ENCODE measurements at regions not wholly inside any gene's neighbourhood (a gene's known extent, or its start where the extent isn't known, plus 50 kb on each side); places are given as distances from the start of the nearest gene placed in this dataset.

DNA sequence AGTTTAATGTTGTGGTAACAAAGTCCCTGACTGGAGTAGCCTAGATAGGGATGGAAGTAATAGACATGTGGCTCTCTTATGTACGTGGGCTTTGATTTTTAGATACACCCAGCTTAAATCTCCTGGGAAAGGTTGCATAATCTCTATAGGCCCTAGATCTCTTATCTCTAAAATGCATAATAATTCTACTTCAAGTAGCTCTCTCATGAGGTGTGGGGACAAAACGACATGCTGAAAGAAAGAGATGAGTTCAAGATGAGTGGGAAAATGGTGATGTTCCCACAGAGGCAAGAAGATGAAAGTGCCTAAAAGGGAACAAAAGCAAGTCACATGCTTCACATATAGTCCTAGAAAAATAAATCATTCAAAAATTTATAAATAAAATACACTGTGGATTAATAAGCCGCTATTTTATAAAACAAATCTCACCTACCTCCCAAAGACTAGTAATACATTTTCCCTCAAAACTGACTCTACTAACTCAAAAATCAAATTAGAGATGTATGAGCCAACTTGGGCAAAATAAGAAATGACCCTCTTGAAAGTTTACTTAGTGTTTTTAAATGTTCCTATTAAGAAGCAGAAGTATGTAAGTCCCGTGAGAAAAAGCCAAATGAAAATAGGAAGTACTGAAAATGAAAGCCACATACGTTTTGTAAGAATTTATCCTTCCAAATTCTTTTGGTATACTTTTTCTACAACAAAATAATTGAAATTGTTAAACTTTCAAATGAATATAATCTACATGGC, 148.2 kb upstream of the ITGA4 start:
- peak; percentile 20 to 32 for ATAC-seq (ENCODE audit: low read depth in 2 of 2)
- Mint-ChIP-seq H3K27me3 (no peaks in the 10 kb centered on the region), H3K36me3 (no peaks in the 10 kb centered on the region), H3K4me1 (peaks cover 65 to 84% (median 80%) of the 10 kb centered on the region in 3 donors), H3K27ac (peak overlapping the region; percentile 89 to 99 (median 96)), H3K4me3 (peak overlapping the region; percentile 72 to 90 (median 79)), H3K9me3 (no peaks in the 10 kb centered on the region)
- DNase-seq = peak; percentile 53

DNA sequence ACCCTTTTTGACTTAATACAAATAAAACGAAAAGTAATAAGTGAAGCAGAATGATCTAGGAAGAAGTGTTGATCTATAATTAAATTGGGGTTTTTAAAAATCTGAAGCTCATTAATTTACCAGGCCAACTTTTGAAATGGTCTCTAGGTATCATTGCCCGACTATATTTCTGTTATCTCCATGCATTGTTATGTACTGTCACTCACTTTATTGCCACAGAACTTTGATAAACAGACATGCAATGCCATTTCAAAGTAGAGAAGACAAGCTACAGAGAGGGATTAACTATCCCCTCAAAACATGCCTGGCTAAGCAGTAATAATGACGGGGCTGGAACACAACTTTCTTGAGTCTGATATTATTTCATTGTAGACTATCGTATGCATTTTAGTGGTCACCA, 147.6 kb upstream of the ITGA4 start:
- Mint-ChIP-seq H3K9me3 (no peaks in the 10 kb centered on the region), H3K27me3 (no peaks in the 10 kb centered on the region), H3K36me3 (no peaks in the 10 kb centered on the region), H3K4me1 (peaks cover 63 to 84% (median 81%) of the 10 kb centered on the region in 3 donors), H3K27ac (peak overlapping the region; percentile 89 to 99 (median 96)), H3K4me3 (peak overlapping the region; percentile 72 to 90 (median 79))
- DNase-seq = no peak
- no peak for ATAC-seq (ENCODE audit: low read depth in 2 of 2)

- Mint-ChIP-seq H3K4me3 (peak overlapping the region in 3 of 8 donors; percentile 20 to 69 (median 39)), H3K36me3 (no peaks in the 10 kb centered on the region), H3K27me3 (no peaks in the 10 kb centered on the region), H3K27ac (peak overlapping the region in 4 of 6 donors; percentile 7 to 94 (median 58)), H3K4me1 (peaks cover 53 to 71% (median 69%) of the 10 kb centered on the region in 3 donors), H3K9me3 (no peaks in the 10 kb centered on the region)
- no peak for ATAC-seq (ENCODE audit: low read depth in 2 of 2)
- DNase-seq = no peak
These were observed 146.2 kb upstream of the ITGA4 start for GRCh38 chr2:181310967-181311366.

DNA sequence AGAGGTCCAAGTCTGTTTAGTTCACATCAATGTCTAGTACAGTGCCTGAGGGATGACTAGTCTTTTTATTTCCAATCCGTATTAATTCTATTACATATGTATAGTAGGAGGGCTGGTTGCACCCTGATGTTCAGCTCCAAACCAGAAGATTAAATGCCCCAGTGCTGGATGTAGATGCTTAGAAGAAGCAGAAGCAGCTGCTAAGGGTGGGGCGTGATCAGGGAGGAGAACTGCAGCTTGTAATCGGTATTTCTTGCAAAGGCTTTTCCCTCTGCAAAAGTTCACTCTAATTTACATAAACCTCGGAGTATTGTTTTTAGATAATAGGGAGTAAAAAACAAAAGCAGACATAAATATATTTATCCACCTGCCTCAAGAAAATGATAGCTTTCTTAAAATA, 145.3 kb upstream of the ITGA4 start:
- H3K4me1 Mint-ChIP-seq = peaks cover 46 to 62% (median 60%) of the 10 kb centered on the region in 3 donors
- peak overlapping the region; percentile 45 to 88 (median 80) for H3K4me3 Mint-ChIP-seq
- ATAC-seq (ENCODE audit: low read depth in 2 of 2) (peak; percentile 61 to 62), DNase-seq (peak; percentile 46)
- H3K27ac Mint-ChIP-seq = peak overlapping the region; percentile 94 to 98 (median 96)
- no peaks in the 10 kb centered on the region for H3K27me3 Mint-ChIP-seq
- H3K36me3 Mint-ChIP-seq = no peaks in the 10 kb centered on the region
- H3K9me3 Mint-ChIP-seq = no peaks in the 10 kb centered on the region

DNA sequence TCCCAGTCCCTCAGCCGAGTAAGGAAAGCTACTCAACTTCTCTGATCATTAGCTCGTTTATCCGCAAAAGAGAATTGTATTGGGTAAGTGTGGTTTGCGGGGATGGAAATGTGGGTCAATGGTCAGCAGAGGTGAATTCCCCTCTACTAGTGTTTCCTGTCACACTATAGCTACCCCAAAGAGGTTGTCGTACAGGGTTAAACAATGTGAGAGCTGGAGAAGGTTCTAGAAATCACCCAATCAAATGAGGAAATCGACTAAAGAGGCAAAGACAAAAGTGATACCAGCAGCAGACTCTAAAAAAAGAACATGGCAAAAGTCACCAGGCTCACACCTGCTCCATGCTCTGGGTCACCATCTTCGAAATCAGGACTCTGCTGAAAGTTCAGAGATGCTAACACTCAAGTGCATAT, 144.7 kb upstream of the ITGA4 start:
- ATAC-seq (ENCODE audit: low read depth in 2 of 2) (peak; percentile 65 to 72), DNase-seq (peak; percentile 58)
- Mint-ChIP-seq H3K36me3 (no peaks in the 10 kb centered on the region), H3K27ac (peak overlapping the region; percentile 94 to 98 (median 96)), H3K4me3 (peak overlapping the region; percentile 45 to 88 (median 80)), H3K9me3 (no peaks in the 10 kb centered on the region), H3K27me3 (no peaks in the 10 kb centered on the region), H3K4me1 (peaks cover 43 to 55% (median 55%) of the 10 kb centered on the region in 3 donors)

DNA sequence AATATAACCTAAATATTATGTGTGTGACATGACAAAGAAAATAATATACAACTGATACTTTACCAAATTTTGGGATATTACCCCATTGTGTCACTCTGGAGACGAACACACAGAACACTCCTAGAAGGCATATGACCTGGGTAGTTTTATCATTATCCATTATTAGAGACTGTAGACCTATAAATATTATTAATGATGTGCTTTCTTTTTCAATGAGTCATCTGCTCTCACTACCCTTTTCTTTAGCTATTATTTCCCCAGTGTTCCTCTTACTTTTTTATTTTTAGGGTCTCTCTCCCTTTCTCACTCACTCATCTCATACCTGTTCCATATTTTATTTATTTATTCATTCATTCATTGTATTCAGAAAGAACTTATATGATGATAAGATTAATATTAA, 143.3 kb upstream of the ITGA4 start:
- no peak for ATAC-seq (ENCODE audit: low read depth in 2 of 2)
- Mint-ChIP-seq H3K27me3 (no peaks in the 10 kb centered on the region), H3K9me3 (no peaks in the 10 kb centered on the region), H3K4me1 (peaks cover 36 to 42% (median 42%) of the 10 kb centered on the region in 3 donors), H3K27ac (peak overlapping the region; percentile 87 to 98 (median 95)), H3K4me3 (peak overlapping the region in 4 of 8 donors; percentile 19 to 73 (median 56)), H3K36me3 (no peaks in the 10 kb centered on the region)
- no peak for DNase-seq

DNA sequence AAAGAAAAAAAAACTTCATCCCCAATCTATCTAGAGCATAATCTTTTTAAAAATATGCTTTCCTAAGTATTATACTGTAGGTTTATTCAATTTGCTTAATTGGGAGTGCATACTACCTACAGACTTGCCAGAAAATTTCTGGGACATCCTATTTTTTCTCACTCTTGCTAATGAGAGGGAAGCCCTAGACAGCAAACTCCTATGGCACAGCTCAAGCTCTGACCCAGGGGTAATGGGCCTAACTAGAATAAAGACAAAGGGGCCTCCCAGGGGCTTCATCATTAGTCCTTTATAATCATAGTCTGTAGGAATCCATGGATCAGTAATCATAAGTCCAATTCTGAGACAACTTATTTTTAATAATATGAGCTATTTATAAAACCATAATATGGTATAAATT, 142.6 kb upstream of the ITGA4 start:
- Mint-ChIP-seq H3K27ac (peak overlapping the region; percentile 87 to 98 (median 95)), H3K27me3 (no peaks in the 10 kb centered on the region), H3K9me3 (no peaks in the 10 kb centered on the region), H3K36me3 (no peaks in the 10 kb centered on the region), H3K4me3 (no peak overlapping the region), H3K4me1 (peaks cover 29 to 38% (median 35%) of the 10 kb centered on the region in 3 donors)
- DNase-seq (no peak), ATAC-seq (ENCODE audit: low read depth in 2 of 2) (no peak)

DNA sequence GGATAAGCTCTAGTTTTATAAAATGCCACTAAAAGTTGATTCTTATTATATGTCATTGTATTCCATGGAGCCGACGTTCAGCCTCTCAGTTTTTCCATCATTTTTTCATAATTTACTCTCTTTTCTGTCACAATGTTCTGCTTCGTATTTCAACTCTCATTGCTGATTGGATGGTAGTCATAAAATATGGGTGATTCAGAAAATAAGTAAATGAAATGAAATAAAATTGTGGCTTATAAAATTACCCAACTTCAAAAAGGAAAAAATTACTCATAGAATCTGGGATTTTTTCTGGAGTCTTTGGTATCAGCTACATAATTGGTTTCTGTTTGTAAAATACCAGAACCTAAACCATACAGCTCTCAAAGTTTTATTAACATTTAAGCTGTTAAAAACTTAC, 139.7 kb upstream of the ITGA4 start:
- Mint-ChIP-seq H3K36me3 (no peaks in the 10 kb centered on the region), H3K27me3 (no peaks in the 10 kb centered on the region), H3K4me1 (peaks cover 20 to 32% (median 20%) of the 10 kb centered on the region in 3 donors), H3K9me3 (no peaks in the 10 kb centered on the region), H3K4me3 (no peak overlapping the region), H3K27ac (no peak overlapping the region)
- DNase-seq (no peak), ATAC-seq (ENCODE audit: low read depth in 2 of 2) (no peak)

DNA sequence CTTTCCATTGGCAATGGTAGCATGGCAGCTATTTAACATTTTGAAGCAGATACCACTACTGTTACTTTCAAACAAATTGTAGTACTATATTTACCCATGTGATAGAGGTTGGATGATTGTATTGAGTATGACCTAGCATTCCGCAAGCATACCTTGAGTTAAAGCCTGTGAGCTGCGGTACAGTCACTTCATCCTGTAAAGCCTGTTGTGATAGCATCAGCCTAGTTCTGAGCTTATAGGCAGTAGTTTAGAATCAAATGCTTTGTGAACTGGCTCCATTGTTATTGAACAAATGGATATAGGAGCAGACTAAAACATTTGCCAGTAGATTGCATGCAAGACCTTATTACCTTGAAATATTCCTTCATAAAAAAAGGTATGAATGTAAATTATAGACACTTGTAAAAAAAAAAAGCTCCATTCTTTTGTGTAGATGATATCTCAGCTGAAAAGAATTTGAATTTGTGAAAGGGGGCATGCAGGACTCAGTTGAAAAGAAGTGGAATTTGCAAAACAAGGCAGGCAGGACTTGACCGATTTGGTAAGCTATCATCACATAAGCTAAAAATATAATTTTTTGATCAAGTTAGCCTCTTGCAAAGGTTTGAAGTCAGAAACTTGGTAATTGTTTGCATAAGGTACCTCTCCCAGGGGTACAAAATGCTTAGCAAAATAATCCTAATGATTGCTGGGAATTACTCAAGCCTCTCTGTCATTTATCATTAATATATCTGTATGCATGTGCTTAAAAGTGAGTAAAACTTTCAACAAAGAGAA, 138.5 kb upstream of the ITGA4 start:
- no peaks in the 10 kb centered on the region for H3K27me3 Mint-ChIP-seq
- H3K4me3 Mint-ChIP-seq = no peak overlapping the region
- peaks cover 16 to 21% (median 16%) of the 10 kb centered on the region in 3 donors for H3K4me1 Mint-ChIP-seq
- DNase-seq = no peak
- H3K9me3 Mint-ChIP-seq = no peaks in the 10 kb centered on the region
- peak overlapping the region in 1 of 6 donors; percentile 14 for H3K27ac Mint-ChIP-seq
- no peaks in the 10 kb centered on the region for H3K36me3 Mint-ChIP-seq
- no peak for ATAC-seq (ENCODE audit: low read depth in 2 of 2)

DNA sequence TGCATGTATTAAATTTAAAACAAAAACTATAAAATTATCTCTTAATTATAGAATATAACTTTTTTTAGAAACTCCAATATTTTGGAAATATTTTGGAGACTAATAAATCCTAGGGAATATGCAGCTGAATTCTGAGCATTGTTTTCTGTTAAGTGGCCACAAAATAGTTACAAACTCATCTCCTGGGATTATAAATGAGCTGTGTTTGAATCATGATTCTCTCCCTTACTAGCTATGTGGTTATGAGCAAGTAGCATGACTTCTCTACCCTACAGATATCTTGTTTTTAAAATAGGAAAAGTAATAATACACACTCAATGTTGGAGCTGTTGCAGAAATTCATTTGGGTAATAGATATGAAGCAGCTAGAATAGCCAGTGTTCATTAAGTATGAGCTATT, 137.9 kb upstream of the ITGA4 start:
- peaks cover 10 to 15% (median 14%) of the 10 kb centered on the region in 3 donors for H3K4me1 Mint-ChIP-seq

DNA sequence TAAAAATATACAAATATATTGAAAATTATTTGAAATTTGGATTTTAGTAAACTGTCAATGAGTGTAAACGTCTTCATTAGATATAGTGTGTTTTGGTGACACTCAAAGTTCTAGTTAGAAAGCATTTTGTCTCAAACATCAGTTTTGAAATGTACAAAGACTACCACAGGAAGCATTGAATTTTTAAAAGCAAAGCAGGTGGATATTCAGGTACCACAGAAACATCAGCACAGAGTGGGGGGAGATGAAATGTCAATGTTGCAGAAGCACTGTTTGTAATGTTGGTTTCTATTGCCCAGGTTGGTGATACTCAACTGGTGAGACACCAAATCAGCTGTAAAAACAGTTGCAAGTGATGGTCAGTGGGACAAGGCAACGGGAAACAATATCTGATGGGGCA, 136.5 kb upstream of the ITGA4 start:
- Mint-ChIP-seq H3K4me1 (peaks cover 11 to 12% (median 11%) of the 10 kb centered on the region in 3 donors), H3K4me3 (no peak overlapping the region), H3K36me3 (no peaks in the 10 kb centered on the region), H3K9me3 (peaks cover 0 to 2% (median 0%) of the 10 kb centered on the region in 7 donors), H3K27ac (no peak overlapping the region), H3K27me3 (no peaks in the 10 kb centered on the region)
- ATAC-seq (ENCODE audit: low read depth in 2 of 2) (no peak), DNase-seq (no peak)

More for the DNA sequence above, 137.9 kb upstream of the ITGA4 start:
- no peak for DNase-seq
- peaks cover 0 to 2% (median 0%) of the 10 kb centered on the region in 7 donors for H3K9me3 Mint-ChIP-seq
- H3K4me3 Mint-ChIP-seq = no peak overlapping the region
- H3K27ac Mint-ChIP-seq = no peak overlapping the region
- H3K36me3 Mint-ChIP-seq = no peaks in the 10 kb centered on the region
- no peak for ATAC-seq (ENCODE audit: low read depth in 2 of 2)
- H3K27me3 Mint-ChIP-seq = no peaks in the 10 kb centered on the region

DNA sequence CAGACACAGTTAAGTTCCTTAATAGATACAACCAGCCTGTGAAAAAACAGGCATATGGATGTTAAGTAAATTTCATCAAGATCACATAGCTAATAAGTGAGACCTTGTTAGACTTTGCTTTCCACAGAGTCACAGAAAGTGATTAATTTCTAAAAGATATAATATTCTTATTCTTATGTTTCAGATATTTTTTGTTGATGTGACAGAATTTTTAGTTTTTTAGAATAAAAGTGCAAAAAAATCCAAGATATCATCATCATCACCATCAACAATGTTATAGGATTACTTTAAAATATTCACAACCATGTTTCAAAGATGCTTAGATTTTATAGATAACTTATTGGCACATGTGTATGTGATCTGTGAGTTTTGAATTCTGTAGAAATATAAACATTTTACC, 132.3 kb upstream of the ITGA4 start:
- Mint-ChIP-seq H3K4me3 (no peak overlapping the region), H3K4me1 (peaks cover 11 to 21% (median 13%) of the 10 kb centered on the region in 3 donors), H3K36me3 (peaks cover under 1 to 9% of the 10 kb centered on the region in 2 donors), H3K9me3 (peaks cover 0 to 13% (median 7%) of the 10 kb centered on the region in 7 donors), H3K27ac (no peak overlapping the region), H3K27me3 (no peaks in the 10 kb centered on the region)
- no peak for ATAC-seq (ENCODE audit: low read depth in 2 of 2)
- DNase-seq = no peak

DNA sequence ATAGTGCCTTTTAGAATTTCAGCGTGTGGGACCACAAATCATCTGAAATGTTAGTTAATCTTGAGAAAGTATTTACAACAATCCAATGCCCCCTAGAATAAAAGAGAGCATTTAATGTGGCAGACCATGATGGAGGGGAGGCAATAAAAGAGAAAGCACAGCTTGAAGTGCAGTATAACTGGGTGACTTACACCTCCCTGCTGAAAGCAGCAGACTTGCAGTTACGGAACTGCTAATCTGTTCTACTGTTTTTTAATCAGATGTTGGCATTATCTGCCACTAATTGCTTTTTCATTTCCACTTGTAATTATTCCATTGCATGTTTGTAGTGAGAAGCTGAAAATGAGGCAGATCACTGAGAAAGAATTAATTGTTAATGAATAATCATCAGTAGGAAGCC, 130.5 kb upstream of the ITGA4 start:
- no peak overlapping the region for H3K4me3 Mint-ChIP-seq
- H3K4me1 Mint-ChIP-seq = peaks cover 9 to 16% (median 11%) of the 10 kb centered on the region in 3 donors
- peak overlapping the region in 1 of 6 donors; percentile 54 for H3K27ac Mint-ChIP-seq
- peaks cover 0 to 20% (median 13%) of the 10 kb centered on the region in 7 donors for H3K9me3 Mint-ChIP-seq
- peaks cover 9% of the 10 kb centered on the region in 2 donors for H3K36me3 Mint-ChIP-seq
- DNase-seq = no peak
- no peak for ATAC-seq (ENCODE audit: low read depth in 2 of 2)
- no peaks in the 10 kb centered on the region for H3K27me3 Mint-ChIP-seq

Data from naive B cell (primary cell).